RWPE1 (cell line): ENCODE measurements at regions not wholly inside any gene's neighbourhood (a gene's known extent, or its start where the extent isn't known, plus 50 kb on each side); places are given as distances from the start of the nearest gene placed in this dataset.

Experiments used
- CTCF ChIA-PET: fragments of 350-600 bp; sonication (Branson Sonifier 250); formaldehyde crosslinking; extraction: SDS; loops from one replicate; lab custom pipeline; 2021; lab: Yijun Ruan, JAX
- POLR2A ChIA-PET: fragments of 400-600 bp; formaldehyde crosslinking; extraction: SDS; loops from one replicate; lab custom pipeline; 2020; ENCODE audit warnings: antibody characterized with exemption; ENCODE audit not compliant: low non-redundant PET; lab: Yijun Ruan, JAX
- DNase-seq: peaks from one replicate; pipeline ENCODE4 v3.0.0; 2012; ENCODE audit warnings: low spot score
- H3K27ac ChIP-seq: fragments of 450-650 bp; 2 replicates; pipeline ENCODE4 v1.5.1; 2017
- TF ChIP-seq, protein P1 (sequence below): fragments of 450-650 bp; conservative IDR thresholded peaks from 2 replicates; pipeline ENCODE4 v1.5.1; 2017; ENCODE audit warnings: low read depth, mild to moderate bottlenecking

DNA sequence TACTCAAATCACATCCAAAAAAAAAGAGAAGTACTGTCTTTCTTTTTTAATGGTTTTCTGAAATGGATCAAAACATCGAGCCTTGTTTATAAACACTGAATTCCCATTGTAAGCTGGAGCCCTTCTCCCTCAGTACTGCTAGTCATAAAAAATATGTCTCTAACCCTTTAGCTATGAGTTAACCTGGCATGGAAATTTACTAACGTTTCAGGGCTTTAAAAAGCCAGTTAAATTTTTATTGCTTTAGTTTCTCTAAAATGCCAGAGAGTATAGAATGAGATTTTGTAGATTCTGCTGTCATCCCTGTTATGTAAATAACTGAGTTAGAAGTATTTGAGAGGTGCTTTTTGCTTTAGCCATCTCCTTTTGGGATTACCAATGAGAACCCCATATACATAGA, 528.3 kb downstream of the EFNB2 start:
- CTCF ChIA-PET, result interaction anchor here (0.7 kb wide), 1 partner anchor 884 kb away, joined by 3 read pairs; no protein-coding TSS in a partner anchor
- TF ChIP-seq, protein P1, sequence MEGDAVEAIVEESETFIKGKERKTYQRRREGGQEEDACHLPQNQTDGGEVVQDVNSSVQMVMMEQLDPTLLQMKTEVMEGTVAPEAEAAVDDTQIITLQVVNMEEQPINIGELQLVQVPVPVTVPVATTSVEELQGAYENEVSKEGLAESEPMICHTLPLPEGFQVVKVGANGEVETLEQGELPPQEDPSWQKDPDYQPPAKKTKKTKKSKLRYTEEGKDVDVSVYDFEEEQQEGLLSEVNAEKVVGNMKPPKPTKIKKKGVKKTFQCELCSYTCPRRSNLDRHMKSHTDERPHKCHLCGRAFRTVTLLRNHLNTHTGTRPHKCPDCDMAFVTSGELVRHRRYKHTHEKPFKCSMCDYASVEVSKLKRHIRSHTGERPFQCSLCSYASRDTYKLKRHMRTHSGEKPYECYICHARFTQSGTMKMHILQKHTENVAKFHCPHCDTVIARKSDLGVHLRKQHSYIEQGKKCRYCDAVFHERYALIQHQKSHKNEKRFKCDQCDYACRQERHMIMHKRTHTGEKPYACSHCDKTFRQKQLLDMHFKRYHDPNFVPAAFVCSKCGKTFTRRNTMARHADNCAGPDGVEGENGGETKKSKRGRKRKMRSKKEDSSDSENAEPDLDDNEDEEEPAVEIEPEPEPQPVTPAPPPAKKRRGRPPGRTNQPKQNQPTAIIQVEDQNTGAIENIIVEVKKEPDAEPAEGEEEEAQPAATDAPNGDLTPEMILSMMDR, result no peak
- no peak overlapping the region for H3K27ac ChIP-seq
- POLR2A ChIA-PET, result no interaction called here
- DNase-seq, result no peak

DNA sequence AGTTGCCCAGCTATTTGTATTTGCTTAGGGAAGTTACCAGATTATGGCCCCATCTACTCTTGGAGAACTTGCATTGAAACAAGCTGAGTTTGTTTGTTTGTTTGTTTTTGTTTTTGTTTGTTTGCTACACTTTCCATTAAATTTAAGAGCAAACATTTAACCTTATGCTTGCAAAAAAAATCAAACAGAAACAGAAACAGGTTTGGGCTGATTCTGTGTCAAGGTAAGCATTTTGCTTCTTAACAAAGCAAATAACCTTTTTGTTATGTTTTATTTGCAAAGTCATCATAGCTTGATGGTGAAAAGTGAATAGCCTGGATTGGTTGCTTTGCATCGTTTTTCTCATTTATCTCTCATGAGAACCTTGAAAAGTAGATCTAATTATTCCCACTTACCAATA, 531.8 kb downstream of the EFNB2 start:
- DNase-seq, result no peak
- CTCF ChIA-PET, result interaction anchor here (0.7 kb wide), 1 partner anchor 497 kb away, joined by 3 read pairs; no protein-coding TSS in a partner anchor
- TF ChIP-seq, protein P1, result no peak
- POLR2A ChIA-PET, result no interaction called here
- H3K27ac ChIP-seq, result no peak overlapping the region

DNA sequence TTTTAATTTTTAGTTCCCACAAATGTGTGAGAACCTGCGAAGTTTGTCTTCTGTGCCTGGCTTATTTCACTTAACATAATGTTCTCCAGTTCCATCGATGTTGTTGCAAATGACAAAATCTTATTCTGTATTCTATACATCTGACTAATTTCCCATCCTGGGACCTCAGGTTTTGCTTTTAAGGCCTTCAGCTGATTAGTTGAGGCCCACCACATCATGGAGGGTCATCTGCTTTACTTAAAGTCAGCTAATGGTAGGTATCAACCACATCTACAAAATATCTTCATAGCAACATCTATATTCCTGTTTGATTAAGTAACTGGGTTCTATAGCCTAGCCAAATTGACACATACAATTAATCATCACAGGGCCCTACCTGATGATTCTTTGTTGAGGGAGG, 534.0 kb downstream of the EFNB2 start:
- no peak for DNase-seq
- ChIA-PET POLR2A (no interaction called here), CTCF (no interaction called here)
- no peak overlapping the region for H3K27ac ChIP-seq
- TF ChIP-seq, protein P1, result no peak

DNA sequence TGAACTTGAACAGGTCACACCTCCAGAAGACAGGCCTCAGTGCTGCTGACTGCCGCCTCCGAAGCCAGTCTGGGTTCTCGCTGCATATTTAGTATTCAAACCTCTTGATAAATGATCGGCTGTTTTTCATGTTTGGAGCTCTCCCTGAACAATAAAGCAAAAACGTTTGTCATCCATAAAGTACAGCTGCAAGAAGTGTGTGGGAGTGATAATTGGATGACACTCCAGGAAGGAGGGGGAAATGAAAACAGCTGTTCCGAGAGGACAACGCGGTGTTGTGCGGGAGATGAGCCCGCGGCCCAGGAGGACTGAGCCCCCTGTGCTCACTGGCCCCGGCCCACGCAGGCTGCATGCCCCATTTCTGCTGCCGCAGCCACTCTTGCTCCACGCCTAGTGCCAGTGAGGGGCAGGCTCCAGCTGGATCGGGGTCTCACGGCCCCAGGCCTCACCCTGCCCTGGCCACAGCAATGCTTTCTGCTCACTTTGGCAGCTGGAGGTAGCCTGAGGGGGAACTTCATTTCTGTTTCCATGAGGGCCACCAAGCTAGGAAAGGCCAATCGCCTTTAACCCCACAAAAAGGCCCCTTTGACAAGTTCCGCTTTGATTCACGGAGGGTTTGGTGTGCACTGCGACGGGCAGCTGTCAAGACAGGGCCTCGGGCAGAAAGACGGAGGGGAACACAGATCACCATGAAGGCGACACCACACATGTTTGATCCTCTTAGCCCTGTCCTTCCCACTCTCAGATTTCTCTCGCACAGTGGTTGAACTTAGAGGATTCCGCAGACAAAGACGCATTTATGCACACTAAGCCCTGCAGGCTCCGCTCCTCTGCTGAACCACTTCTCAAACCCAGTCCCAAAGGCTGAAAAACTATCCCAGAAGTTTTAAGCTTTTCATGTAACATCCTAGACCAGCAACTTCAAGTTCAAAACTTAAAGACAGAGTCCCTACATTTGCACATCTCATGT, 537.6 kb downstream of the EFNB2 start:
- ChIA-PET CTCF (no interaction called here), POLR2A (interaction anchor here (0.7 kb wide), 1 partner anchor 16 kb away, joined by 3 read pairs; no protein-coding TSS in a partner anchor)
- DNase-seq, result no peak

DNA sequence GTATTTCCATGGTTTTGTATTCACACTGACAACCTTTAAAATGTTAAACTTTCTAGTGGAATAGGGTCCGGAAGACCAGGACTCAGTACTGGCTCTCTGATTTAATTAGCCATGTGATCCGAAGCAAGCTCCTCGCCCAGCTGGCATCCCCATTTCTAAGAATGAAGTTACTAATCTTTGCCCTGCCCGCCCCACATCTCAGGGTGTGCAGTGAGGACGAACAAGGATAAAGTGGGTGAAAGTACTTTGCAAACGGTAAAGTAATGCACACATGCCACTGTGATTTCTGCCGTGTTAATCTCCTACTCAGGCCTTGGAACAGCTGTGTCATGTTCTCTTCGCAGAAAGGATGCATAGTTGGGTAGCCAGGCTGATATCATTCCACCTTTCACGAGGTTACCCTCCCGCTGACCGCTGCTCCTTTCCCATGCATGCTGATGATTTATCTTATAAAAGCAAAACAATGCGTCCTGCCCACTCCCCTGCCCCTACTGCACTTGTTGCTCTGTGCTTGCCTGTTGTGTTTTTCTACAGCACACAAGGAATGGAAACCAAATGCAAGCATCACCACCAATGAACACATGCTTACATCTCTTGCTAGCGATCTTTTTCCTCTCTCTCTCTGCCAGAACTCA, 539.0 kb downstream of the EFNB2 start:
- ChIA-PET POLR2A (no interaction called here), CTCF (no interaction called here)
- no peak for DNase-seq
- TF ChIP-seq, protein P1, result no peak
- H3K27ac ChIP-seq, result no peak overlapping the region

More for the DNA sequence above, 537.6 kb downstream of the EFNB2 start:
- TF ChIP-seq, protein P1, result no peak
- no peak overlapping the region for H3K27ac ChIP-seq

DNA sequence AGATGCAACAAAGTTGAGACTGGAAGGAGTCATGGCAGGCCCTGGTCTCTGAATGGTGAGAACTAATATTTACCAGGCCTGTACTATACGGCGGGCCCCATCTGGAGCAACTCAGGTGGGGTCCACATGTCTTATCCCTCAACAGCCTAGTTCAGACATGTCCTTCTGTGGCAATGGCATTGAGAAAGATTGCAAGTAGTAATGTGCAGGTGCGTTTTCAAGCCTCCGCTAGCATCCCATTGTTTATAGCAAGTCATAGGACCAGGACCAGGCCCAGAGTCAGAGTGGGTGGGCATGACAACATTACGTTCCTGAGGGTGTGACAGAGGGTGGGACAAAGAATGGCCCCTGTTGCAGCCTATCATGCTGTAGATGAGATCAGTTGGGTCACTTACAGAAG, 541.1 kb downstream of the EFNB2 start:
- ChIA-PET POLR2A (no interaction called here), CTCF (no interaction called here)
- DNase-seq, result no peak
- TF ChIP-seq, protein P1, result no peak
- H3K27ac ChIP-seq, result no peak overlapping the region
